Astrocyte (in vitro differentiated cells and primary cell): ENCODE measurements at regions not wholly inside any gene's neighbourhood (a gene's known extent, or its start where the extent isn't known, plus 50 kb on each side); places are given as distances from the start of the nearest gene placed in this dataset.

Source experiments
- CTCF ChIP-seq: IDR thresholded peaks from 2 replicates; pipeline ENCODE4 v1.5.1; 2011; ENCODE audit warnings: low read depth, mild to moderate bottlenecking, inconsistent platforms, low read length, moderate library complexity; ENCODE audit not compliant: insufficient read depth
- EZH2 ChIP-seq: IDR thresholded peaks from 2 replicates; pipeline ENCODE4 v1.6.1; 2012; ENCODE audit warnings: mild to moderate bottlenecking, low read length, inconsistent platforms; ENCODE audit not compliant: insufficient read depth

- TF ChIP-seq CTCF (no peak), EZH2 (no peak)
These were observed 1436.4 kb downstream of the UQCRFS1 start for GRCh38 chr19:27776524-27776923.
